GM23338 (cell line): ENCODE measurements at regions not wholly inside any gene's neighbourhood (a gene's known extent, or its start where the extent isn't known, plus 50 kb on each side); places are given as distances from the start of the nearest gene placed in this dataset.

Experiments
- CREB1 ChIP-seq: fragments of 250-450 bp; sonication (Bioruptor Pico); IDR thresholded peaks from 2 replicates; pipeline ENCODE4 v1.5.0; 2020; ENCODE audit warnings: low read depth, mild to moderate bottlenecking, moderate library complexity
- EZH2 ChIP-seq: fragments of 200-600 bp; sonication (generic); IDR thresholded peaks from one replicate; pipeline ENCODE4 v1.8.0; 2017; ENCODE audit warnings: antibody characterized with exemption, mild to moderate bottlenecking, low read depth; ENCODE audit not compliant: unreplicated experiment
- EZH2phosphoT487 ChIP-seq: fragments of 200-600 bp; sonication (generic); IDR thresholded peaks from one replicate; pipeline ENCODE4 v1.8.1; 2018; ENCODE audit warnings: antibody characterized with exemption; ENCODE audit not compliant: unreplicated experiment
- JUNB ChIP-seq: IDR thresholded peaks from one replicate; pipeline ENCODE4 v1.6.1; 2016; ENCODE audit warnings: antibody characterized with exemption; ENCODE audit not compliant: unreplicated experiment
- NANOG ChIP-seq: IDR thresholded peaks from 2 replicates; pipeline ENCODE4 v1.6.1; 2016; ENCODE audit warnings: antibody characterized with exemption, borderline replicate concordance
- POLR2AphosphoS5 ChIP-seq: IDR thresholded peaks from 2 replicates; pipeline ENCODE4 v1.6.1; 2016; ENCODE audit warnings: antibody characterized with exemption, low read depth
- STAT1 ChIP-seq: IDR thresholded peaks from one replicate; pipeline ENCODE4 v1.6.1; 2016; ENCODE audit warnings: antibody characterized with exemption; ENCODE audit not compliant: unreplicated experiment
- ZNF114 ChIP-seq: fragments of 250-450 bp; sonication (Bioruptor Pico); IDR thresholded peaks from 2 replicates; pipeline ENCODE4 v1.5.0; 2020; ENCODE audit warnings: mild to moderate bottlenecking, moderate library complexity
- TF ChIP-seq, protein P1 (sequence below), 2 experiments: fragments of 200-600 bp in 1 of 2; sonication (generic) in 1 of 2; conservative IDR thresholded peaks; 2 replicates each; pipeline versions ENCODE4 v1.5.1 to v1.6.1; 2016 to 2017; ENCODE audit warnings: antibody characterized with exemption in 2 of 2, low read depth in 2 of 2, mild to moderate bottlenecking in 2 of 2, moderate library complexity in 1 of 2
- TF ChIP-seq, protein P2 (sequence below): IDR thresholded peaks from 2 replicates; pipeline ENCODE4 v1.6.1; 2016; ENCODE audit warnings: antibody characterized with exemption
- TF ChIP-seq, protein P3 (sequence below): IDR thresholded peaks from one replicate; pipeline ENCODE4 v1.6.1; 2018; ENCODE audit warnings: antibody characterized with exemption; ENCODE audit not compliant: unreplicated experiment

DNA sequence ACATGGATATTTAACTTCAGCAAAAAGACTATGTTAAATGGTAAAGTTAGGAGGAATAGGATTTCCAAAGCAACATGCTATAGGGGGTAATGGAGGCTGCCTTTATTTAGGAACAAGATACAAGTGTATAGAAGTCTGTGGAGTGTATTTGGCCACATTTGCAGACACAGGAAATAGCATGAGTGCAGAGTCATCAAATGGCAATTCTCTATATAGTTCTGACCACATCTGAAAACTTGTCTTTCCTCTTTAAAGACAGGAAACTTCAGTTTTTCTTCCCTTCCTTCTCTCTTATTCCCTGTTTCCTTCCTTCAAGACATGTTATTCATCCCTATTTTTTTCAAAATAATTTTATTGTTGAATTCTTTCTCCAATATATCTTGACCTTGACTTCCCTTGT lies 119.3 kb upstream of the PITX2 start:
- TF ChIP-seq, protein P1, sequence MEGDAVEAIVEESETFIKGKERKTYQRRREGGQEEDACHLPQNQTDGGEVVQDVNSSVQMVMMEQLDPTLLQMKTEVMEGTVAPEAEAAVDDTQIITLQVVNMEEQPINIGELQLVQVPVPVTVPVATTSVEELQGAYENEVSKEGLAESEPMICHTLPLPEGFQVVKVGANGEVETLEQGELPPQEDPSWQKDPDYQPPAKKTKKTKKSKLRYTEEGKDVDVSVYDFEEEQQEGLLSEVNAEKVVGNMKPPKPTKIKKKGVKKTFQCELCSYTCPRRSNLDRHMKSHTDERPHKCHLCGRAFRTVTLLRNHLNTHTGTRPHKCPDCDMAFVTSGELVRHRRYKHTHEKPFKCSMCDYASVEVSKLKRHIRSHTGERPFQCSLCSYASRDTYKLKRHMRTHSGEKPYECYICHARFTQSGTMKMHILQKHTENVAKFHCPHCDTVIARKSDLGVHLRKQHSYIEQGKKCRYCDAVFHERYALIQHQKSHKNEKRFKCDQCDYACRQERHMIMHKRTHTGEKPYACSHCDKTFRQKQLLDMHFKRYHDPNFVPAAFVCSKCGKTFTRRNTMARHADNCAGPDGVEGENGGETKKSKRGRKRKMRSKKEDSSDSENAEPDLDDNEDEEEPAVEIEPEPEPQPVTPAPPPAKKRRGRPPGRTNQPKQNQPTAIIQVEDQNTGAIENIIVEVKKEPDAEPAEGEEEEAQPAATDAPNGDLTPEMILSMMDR (conservative IDR thresholded peaks at IDR 0.05; ENCODE audit: low read depth in 2 of 2): no peak
- TF ChIP-seq, protein P2, sequence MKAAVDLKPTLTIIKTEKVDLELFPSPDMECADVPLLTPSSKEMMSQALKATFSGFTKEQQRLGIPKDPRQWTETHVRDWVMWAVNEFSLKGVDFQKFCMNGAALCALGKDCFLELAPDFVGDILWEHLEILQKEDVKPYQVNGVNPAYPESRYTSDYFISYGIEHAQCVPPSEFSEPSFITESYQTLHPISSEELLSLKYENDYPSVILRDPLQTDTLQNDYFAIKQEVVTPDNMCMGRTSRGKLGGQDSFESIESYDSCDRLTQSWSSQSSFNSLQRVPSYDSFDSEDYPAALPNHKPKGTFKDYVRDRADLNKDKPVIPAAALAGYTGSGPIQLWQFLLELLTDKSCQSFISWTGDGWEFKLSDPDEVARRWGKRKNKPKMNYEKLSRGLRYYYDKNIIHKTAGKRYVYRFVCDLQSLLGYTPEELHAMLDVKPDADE: no peak
- TF ChIP-seq, protein P3, sequence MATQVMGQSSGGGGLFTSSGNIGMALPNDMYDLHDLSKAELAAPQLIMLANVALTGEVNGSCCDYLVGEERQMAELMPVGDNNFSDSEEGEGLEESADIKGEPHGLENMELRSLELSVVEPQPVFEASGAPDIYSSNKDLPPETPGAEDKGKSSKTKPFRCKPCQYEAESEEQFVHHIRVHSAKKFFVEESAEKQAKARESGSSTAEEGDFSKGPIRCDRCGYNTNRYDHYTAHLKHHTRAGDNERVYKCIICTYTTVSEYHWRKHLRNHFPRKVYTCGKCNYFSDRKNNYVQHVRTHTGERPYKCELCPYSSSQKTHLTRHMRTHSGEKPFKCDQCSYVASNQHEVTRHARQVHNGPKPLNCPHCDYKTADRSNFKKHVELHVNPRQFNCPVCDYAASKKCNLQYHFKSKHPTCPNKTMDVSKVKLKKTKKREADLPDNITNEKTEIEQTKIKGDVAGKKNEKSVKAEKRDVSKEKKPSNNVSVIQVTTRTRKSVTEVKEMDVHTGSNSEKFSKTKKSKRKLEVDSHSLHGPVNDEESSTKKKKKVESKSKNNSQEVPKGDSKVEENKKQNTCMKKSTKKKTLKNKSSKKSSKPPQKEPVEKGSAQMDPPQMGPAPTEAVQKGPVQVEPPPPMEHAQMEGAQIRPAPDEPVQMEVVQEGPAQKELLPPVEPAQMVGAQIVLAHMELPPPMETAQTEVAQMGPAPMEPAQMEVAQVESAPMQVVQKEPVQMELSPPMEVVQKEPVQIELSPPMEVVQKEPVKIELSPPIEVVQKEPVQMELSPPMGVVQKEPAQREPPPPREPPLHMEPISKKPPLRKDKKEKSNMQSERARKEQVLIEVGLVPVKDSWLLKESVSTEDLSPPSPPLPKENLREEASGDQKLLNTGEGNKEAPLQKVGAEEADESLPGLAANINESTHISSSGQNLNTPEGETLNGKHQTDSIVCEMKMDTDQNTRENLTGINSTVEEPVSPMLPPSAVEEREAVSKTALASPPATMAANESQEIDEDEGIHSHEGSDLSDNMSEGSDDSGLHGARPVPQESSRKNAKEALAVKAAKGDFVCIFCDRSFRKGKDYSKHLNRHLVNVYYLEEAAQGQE: no peak
- no peak for TF ChIP-seq EZH2
- no peak for TF ChIP-seq POLR2AphosphoS5
- no peak for TF ChIP-seq CREB1
- TF ChIP-seq JUNB: no peak
- TF ChIP-seq EZH2phosphoT487: no peak
- no peak for TF ChIP-seq NANOG
- no peak for TF ChIP-seq STAT1
- TF ChIP-seq ZNF114: no peak
